Osteocyte (in vitro differentiated cells): ENCODE measurements at regions not wholly inside any gene's neighbourhood (a gene's known extent, or its start where the extent isn't known, plus 50 kb on each side); places are given as distances from the start of the nearest gene placed in this dataset.

Experiments used
- DNase-seq: peaks from one replicate; pipeline ENCODE4 v3.0.0; 2021; ENCODE audit warnings: mixed read lengths; ENCODE audit not compliant: unreplicated experiment; ENCODE audit errors: extremely low spot score
- H3K27ac Mint-ChIP-seq: one replicate; pipeline ENCODE4 v1.8.0; 2021; ENCODE audit warnings: mild to moderate bottlenecking, mixed read lengths; ENCODE audit not compliant: unreplicated experiment
- H3K27me3 Mint-ChIP-seq: one replicate; pipeline ENCODE4 v1.8.0; 2021; ENCODE audit warnings: mixed read lengths; ENCODE audit not compliant: unreplicated experiment
- H3K36me3 Mint-ChIP-seq: one replicate; pipeline ENCODE4 v1.8.0; 2021; ENCODE audit warnings: mixed read lengths; ENCODE audit not compliant: unreplicated experiment
- H3K4me1 Mint-ChIP-seq: one replicate; pipeline ENCODE4 v1.8.0; 2021; ENCODE audit warnings: mixed read lengths; ENCODE audit not compliant: unreplicated experiment
- H3K4me3 Mint-ChIP-seq: one replicate; pipeline ENCODE4 v1.8.0; 2021; ENCODE audit warnings: mild to moderate bottlenecking, moderate library complexity, mixed read lengths; ENCODE audit not compliant: unreplicated experiment
- H3K9me3 Mint-ChIP-seq: one replicate; pipeline ENCODE4 v1.8.0; 2021; ENCODE audit warnings: mixed read lengths; ENCODE audit not compliant: unreplicated experiment
- CTCF ChIP-seq: fragments of 200-600 bp; sonication (generic); IDR thresholded peaks from 2 replicates; pipeline ENCODE4 v1.5.0; 2021; ENCODE audit warnings: antibody characterized with exemption, mild to moderate bottlenecking, moderate library complexity

GRCh38 chr3:94758751-94759150, 695.9 kb downstream of the NSUN3 start:
- Mint-ChIP-seq H3K4me3 (no peak overlapping the region), H3K4me1 (no peaks in the 10 kb centered on the region)

GRCh38 chr3:94772402-94772801, 709.5 kb downstream of the NSUN3 start:
- H3K9me3 Mint-ChIP-seq: no peaks in the 10 kb centered on the region
- H3K4me1 Mint-ChIP-seq: no peaks in the 10 kb centered on the region
- TF ChIP-seq CTCF: no peak
- no peak for DNase-seq
- no peak overlapping the region for H3K27ac Mint-ChIP-seq
- no peaks in the 10 kb centered on the region for H3K36me3 Mint-ChIP-seq
- no peaks in the 10 kb centered on the region for H3K27me3 Mint-ChIP-seq
- no peak overlapping the region for H3K4me3 Mint-ChIP-seq

More at GRCh38 chr3:94758751-94759150, 695.9 kb downstream of the NSUN3 start:
- H3K27ac Mint-ChIP-seq: no peak overlapping the region
- no peak for TF ChIP-seq CTCF
- no peaks in the 10 kb centered on the region for H3K36me3 Mint-ChIP-seq
- H3K9me3 Mint-ChIP-seq: no peaks in the 10 kb centered on the region
- no peak for DNase-seq
- H3K27me3 Mint-ChIP-seq: no peaks in the 10 kb centered on the region

GRCh38 chr3:94775746-94776145, 712.9 kb downstream of the NSUN3 start:
- Mint-ChIP-seq H3K27ac (no peak overlapping the region), H3K4me3 (no peak overlapping the region), H3K9me3 (no peaks in the 10 kb centered on the region), H3K4me1 (no peaks in the 10 kb centered on the region), H3K36me3 (no peaks in the 10 kb centered on the region), H3K27me3 (no peaks in the 10 kb centered on the region)
- DNase-seq: no peak
- no peak for TF ChIP-seq CTCF

- H3K9me3 Mint-ChIP-seq: no peaks in the 10 kb centered on the region
- no peak overlapping the region for H3K27ac Mint-ChIP-seq
- H3K4me3 Mint-ChIP-seq: no peak overlapping the region
- no peak for DNase-seq
- H3K36me3 Mint-ChIP-seq: no peaks in the 10 kb centered on the region
- H3K27me3 Mint-ChIP-seq: no peaks in the 10 kb centered on the region
- TF ChIP-seq CTCF: no peak
- no peaks in the 10 kb centered on the region for H3K4me1 Mint-ChIP-seq
Observed at GRCh38 chr3:94776401-94776915, 713.6 kb downstream of the NSUN3 start.

DNA sequence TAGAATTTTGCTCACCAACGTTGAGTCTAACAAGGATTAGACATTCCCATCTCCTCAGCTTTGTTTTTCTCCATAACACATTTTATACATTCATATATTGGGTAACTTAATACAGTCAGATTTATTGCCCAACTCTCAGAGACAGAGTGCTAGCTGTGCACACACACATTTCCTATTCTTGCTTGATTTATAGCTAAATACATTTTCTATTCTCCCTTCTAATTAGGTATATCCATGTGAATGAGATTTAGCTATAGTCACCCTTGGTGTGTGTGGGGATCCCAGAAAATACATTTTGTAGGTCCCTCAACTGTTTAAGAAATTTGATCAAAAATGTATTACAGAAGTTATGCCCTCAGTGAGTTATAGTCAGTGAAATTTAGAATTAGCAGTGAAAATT, 715.4 kb downstream of the NSUN3 start:
- H3K36me3 Mint-ChIP-seq: no peaks in the 10 kb centered on the region
- TF ChIP-seq CTCF: no peak

More for the DNA sequence above, 715.4 kb downstream of the NSUN3 start:
- no peak for DNase-seq
- Mint-ChIP-seq H3K9me3 (no peaks in the 10 kb centered on the region), H3K4me1 (no peaks in the 10 kb centered on the region), H3K4me3 (no peak overlapping the region), H3K27ac (no peak overlapping the region), H3K27me3 (no peaks in the 10 kb centered on the region)
